Left forelimb (tissue), 1 donor: ENCODE measurements at regions not wholly inside any gene's neighbourhood (a gene's known extent, or its start where the extent isn't known, plus 50 kb on each side); places are given as distances from the start of the nearest gene placed in this dataset.

Experiments used
- DNase-seq: peaks from one replicate; pipeline ENCODE4 v3.0.0-alpha.2; 2018; ENCODE audit warnings: low spot score

DNA sequence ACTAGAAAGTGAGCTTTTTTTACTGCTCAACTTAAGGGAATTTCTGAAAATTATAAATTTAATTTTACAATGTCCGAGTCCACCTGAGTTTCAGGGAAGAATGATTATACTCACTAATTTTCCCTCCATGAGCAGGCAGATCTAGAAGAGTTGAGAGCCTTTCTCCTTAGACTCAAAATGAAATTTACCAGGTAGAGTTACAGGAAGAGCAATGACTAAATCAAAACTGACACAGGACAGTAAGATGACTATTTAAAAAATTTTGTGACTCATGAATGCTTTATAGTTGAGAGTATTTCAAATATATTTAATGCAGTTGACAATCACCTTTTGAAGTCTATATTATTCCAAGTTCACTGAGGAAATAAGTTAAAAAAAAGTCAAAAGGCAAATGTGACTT lies 198.1 kb upstream of the NRSN1 start:
- DNase-seq, result no peak

DNA sequence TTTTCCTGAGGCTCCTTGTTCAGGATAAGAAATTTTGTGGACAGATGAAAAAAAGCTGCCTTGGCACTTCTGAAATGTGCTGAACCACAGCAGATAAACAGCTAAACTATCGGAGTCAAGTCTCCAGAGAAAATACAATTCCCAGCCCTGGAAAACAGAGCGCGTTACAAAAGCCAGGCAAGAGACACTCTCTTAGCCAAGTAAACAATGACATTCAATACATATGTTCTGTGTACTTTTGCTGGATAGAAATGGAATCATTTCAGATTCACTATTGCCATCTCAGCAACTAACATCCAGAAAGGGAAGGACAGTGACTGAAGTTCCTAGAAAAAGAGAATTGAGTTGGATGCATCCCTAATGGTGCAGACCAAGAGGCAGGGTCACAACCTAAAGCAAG lies 196.8 kb upstream of the NRSN1 start:
- no peak for DNase-seq

DNA sequence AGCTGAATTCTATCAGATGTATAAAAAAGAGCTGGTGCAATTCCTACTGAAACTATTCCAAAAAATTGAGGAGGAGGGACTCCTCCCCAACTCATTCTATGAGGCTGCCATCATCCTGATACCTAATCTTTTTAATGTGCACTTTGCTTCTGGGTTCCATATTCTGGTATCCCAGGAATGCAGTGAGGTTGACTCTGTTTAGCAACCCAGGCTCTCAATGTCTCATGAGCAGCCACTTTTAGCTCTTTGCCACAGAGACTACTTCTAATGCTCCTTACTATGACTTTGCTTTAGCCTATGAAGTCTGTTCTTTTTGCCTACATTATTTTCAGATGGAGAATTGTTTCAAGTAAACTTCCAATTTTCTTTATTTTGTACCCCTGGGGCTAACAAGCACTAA lies 185.5 kb upstream of the NRSN1 start:
- no peak for DNase-seq

DNA sequence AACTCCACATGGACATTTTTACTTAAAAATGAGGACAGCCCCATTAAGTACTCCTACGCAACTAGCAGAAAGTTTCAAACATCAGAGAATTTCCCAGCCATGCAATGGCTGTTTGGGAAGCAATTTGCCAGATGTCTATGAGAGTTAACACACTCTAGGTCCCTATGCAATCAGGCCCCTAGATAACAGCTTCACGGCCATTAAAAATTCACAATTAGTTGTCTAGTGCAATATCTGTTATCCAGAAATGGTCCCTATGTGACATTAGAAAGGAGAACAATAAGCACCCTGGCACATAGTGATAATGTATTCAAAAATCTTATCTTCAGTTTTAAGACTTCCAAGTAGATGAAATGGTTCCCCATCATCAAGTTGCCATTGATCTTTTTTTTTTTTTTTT lies 174.3 kb upstream of the NRSN1 start:
- DNase-seq, result no peak

DNA sequence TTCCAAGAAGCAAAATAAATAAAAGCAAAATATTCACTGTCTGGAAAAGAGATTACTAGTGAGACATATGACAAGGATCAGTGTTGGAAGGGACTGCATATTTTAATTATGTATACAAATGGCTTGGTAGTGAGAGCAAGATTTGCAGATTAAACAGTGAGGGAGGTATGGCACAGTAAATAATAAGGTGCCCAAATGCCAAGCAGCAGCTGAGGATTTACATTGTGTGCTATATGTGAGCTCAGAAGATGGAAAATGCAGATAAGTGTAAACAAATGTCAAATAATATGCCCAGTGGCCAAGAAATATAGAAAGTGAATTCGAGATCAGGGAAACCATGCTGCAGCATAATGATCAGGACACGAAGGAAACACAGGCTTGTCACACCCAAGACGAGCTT lies 173.8 kb upstream of the NRSN1 start:
- DNase-seq, result no peak

DNA sequence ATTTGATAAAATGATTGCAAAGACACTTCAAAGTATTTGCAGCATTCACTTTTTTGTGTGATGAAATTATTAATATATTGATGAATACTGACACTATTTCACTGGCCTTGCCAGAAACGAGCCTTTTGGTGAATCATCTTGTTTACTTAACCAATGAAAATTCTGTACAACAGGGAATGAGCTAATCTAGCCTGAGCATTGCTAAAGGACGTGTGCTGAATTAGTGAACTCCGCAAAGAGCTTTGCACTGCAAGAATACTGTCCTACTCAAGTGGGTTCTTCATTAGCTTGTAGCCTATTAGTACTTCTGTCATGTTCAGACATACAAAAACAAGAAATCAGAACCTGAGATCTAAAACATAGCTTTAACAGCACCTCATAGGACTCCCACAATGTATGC lies 172.0 kb upstream of the NRSN1 start:
- no peak for DNase-seq

DNA sequence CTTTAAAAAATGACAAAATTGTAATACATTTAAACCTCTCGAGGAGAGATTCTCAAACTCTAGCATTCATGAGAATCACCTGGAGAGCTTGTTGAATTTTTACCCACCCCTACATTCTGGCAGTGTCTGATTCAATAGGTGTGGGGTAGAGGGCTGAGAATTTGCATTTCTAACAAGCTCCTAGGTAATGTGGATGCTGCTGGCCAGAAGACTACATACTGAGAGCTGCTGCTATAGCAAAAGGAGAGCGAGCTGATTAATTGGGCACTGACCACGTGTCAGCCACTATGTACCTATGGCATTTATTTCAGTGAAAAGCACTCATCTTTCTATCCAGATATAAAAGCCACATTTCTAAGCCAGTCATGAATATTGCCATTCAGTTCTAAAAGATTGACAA lies 169.0 kb upstream of the NRSN1 start:
- DNase-seq, result no peak

DNA sequence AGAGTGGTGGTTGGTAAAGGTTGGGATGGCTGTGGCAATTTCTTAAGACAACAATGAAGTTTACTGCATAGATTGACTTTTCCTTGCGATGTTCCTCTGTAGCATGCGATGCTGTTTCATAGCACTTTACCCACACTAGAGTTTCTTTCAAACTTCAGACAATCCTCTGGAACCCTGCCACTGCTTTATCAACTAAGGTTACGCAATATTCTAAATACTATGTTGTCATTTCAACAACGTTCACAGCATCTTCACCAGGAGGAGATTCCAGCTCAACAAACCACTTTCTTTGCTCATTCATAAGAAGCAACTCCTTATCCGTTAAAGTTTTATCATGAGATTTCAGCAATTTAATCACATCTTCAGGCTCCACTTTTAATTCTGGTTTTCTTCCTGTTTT lies 161.2 kb upstream of the NRSN1 start:
- DNase-seq, result no peak

DNA sequence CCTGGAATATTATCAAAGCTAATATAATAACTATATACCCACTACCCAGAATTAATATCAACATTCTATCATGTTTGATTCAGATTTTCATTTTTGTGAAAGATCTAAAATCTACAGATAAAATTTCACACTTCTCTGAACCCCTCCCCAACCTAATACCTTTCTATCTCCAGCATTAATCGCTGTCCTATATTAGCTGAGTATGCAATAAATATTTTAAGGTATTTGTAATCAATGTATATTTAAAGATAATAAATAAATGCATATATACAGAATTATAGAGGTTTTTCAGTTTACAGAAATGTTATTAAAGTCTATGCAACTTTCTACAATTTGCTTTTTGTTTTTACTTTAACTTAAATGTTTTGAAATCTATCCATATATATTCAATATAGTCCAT lies 156.7 kb upstream of the NRSN1 start:
- DNase-seq, result no peak

DNA sequence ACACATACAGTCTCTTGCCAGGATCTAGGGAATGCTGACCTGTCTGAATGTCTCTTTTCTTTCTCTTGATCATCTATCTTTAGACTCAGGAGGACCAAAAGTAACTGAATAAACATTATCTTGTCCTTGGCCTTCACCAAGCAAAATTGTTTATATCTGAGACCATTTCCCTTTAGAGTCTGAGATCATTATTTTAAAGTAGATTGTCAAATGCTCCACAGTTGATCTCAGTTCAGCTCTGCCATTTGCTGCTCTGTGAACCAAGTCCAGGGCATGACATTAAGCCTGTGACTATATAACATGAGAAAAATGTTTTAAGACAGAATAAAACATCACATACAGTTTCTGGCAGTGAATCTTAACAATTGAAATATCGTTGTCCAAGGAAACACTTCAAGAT lies 148.3 kb upstream of the NRSN1 start:
- DNase-seq, result no peak

DNA sequence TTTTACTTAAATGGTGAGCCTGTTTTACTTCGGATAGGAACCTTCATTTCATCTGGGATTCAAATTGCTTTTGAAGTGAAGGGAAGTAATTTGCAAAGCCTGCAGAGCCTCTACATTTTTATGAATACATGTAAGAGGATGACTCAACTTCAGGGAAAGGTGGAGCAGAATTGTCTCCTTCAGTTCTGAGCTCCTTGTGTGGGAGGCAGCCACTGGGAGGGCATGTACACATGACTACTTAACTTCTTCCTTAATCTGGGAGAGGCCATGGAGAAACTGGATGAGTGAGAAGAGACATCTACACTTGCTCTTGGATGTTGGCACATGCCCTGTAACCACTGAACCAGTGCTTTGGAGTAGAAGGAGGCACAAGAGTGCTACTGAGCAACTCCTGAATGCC lies 145.1 kb upstream of the NRSN1 start:
- DNase-seq, result no peak

DNA sequence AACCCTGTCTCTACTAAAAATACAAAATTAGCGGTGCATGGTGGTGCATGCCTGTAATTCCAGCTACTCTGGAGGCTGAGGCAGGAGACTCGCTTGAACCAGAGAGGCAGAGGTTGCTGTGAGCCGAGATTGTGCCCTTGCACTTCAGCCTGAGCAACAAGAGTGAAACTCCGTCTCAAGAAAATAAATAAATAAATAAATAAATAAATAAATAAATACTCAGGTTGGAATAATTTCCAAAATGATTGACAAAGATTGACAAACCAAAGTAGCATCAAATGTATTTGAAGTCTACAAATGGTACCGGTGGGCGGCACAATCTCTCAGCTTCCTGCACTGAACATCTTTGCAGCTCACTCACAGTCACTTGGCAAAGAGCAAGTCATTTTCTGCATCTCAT lies 144.1 kb upstream of the NRSN1 start:
- no peak for DNase-seq

DNA sequence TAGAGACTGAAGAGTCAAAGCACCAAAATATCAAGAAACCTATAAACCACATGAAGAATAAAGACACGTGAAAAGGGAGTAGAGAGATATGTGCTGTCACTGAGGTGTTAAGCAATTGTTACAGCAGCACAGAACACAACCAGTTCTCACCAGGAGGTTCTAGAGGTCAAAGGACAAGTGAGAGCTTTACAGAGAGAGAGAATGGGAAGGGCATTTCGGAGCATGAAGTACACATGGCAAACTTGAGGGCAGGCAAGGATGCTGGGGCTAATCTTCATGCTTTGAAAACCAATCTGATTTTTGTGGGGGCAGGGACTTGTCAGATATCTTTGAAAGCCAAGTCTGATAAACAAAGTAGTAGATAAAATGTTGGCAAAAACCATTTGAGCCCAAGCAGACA lies 142.3 kb upstream of the NRSN1 start:
- no peak for DNase-seq

DNA sequence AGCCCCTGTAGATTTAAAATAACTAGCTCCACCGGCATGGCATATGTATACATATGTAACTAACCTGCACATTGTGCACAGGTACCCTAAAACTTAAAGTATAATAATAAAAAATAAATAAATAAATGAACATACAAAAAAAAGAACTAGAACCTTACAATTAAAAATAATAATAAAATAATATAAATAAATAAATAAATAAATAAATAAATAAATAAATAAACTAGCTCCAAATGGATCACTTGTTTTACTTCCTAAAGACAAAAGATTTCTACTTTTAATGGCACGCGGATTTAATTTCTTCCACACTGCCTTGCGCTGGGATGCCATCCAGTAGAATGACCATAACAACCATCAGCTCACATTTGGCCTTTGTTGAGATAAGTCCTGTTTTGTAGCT lies 141.0 kb upstream of the NRSN1 start:
- DNase-seq, result no peak

DNA sequence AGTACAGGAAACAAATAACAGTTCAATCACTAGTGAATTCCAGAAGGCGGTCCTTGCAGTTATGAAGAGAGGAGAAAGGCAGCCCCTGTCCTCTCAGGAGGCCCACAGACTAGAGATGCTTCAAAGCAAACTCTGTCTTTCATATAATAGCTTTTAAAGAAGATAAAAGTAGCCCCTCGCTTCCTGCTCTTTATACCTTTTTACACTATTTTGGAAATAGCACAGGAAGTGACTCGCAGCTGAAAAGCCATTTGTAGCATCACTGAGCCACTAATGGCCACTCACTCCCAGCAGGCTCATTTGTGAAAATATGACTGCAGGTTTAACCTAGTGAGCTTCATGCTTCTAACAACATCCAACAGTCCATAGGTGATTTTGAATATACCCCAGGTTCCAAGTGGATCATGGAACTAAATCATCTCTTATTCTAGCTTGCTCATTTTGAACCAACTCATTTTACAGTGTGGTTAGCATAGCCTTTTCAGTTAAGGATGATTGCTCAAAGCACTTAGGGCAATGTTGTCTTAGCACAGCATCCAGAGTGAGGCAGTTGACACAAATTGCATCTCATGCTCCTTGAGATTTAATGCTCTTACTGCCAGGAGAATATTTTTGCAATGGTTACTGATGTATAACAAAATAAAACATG lies 136.0 kb upstream of the NRSN1 start:
- no peak for DNase-seq

DNA sequence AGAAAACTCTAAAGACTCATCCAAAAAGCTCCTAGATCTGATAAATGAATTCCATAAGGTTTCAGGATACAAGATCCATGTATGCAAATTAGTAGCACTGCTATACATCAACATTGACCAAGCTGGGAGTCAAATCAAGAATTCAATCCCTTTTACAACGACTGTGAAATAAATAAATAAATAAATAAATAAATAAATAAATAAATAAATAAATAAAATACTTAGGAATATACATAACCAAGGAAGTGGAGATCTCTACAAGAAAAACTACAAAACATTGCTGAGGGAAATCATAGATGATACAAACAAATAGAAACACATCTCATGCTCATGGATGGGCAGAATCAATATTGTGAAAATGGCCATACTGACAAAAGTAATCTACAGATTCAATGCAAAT lies 132.0 kb upstream of the NRSN1 start:
- no peak for DNase-seq

DNA sequence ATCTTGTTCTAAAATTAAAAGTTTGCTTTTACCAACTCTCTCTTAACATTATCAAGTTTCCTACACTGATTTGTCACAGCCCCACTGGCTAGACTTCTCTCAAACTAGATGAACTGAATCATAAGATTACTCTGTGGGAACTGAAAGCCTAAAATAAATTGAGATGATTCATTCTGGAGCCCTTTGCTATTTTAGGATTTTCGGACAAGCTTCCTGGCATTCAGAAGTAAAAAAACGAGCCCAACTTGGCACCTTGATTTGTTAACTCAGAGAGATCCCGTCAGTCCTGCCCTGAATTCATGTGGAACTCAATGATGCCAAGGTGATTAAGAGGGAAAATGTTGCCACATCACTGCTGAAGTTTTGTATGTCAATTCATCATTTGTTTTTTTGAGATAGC lies 122.0 kb upstream of the NRSN1 start:
- no peak for DNase-seq

DNA sequence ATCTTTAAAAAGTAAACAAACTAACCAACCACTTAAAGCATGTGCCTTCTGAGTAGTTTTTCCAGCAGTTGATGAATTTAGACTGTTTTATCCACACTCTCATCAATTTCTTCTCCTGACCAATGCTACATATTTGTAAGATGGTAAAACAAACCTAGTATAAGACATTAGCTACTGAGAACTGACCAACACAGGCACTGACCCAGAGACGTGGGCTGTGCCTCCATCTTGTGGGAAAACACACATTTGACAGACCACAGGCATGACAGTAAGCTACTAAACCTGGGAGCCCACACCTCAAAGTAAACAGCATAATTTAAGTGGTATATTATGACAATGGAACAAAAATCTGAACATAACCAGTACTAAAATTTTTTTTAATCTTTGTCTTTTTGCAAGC lies 121.4 kb upstream of the NRSN1 start:
- DNase-seq, result no peak

DNA sequence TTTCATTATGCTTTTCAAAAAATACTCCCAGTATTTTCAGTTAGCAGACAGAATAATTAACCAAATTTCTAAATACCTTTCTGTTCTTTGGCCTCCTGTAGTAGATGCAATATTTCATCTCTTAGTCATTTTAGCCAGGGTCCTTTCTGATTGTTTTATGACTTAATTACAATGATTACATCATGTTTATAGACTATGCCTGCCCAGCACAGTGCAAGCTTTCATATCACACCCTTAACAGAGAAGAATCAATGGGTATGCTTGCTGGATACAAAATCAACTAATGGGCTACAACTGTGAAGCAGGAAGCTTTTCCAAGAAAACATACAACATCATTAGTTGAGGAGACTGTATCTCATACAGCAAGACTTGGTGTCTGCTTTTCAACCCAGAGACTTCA lies 119.8 kb upstream of the NRSN1 start:
- no peak for DNase-seq

DNA sequence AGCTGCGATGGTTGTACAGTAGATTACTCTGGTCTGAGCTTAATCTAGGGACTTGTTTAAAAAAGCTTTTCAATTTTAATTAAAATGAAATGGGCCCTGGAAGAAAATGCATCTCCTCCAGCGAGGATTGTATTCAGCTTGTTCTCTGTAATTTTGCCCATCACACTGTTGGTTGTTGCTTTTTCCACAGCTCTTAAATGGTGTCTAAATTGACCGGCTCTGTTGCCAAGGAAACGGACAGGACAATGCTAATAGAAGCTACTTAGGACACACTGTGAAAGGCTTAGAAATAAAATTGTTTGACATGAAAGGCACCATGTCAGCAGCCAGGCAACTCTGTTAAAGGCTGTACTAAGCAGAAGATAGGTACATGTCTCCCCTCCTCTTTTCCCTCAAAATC lies 116.7 kb upstream of the NRSN1 start:
- no peak for DNase-seq

DNA sequence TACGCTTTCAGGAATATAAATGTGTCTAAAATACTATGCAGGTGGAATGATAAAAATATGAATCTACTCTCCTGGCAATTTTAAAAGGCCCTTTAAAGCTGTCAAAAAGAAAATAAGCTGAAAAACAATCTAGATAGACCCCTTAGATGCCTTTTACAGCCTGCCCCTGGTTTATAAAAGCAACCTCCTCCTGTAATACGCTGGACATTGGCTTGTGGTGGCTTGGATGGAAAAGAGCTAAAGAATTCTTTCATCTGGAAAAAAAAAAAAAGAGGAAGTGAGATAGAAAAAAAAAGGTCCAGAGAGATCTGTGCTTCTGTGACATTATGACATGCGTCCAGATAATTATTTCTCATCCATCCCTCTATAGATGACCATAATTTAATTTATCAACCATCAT lies 115.9 kb upstream of the NRSN1 start:
- no peak for DNase-seq

DNA sequence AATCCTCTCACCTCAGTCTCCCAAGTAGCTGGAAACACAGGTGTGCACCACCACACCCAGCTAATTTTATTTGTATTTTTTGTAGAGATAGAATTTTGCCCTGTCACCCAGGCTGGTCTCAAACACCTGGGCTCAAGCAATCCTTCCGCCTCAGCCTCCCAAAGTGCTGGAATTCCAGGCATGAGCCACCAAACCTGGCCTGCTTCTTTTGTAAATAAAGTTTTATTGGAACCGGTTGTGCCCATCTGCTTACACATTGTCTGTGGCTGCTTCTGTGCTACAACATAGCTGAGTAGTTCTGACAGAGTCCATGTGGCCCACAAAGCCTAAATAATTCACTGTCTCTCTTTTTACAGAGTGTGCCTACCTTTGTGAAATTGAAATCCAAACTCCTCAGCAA lies 109.7 kb upstream of the NRSN1 start:
- DNase-seq, result no peak

DNA sequence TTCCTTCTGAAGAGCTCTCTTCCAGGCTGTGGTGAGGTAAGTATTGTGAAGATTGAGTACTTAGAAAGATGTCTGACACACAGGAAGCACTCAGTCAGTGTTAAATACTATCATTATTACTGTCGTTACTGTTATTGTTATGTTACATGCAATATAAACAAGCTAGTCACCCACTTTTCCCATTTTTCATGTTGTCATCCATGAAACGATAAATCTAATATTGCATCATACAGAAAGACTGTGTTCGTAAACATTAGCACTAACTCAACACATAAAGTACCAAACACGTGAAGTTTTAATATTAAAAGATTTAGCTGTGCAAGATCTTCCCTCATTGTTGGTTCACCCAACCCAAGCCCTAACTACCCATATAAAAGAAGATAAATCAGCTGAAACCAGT lies 109.2 kb upstream of the NRSN1 start:
- DNase-seq, result no peak

DNA sequence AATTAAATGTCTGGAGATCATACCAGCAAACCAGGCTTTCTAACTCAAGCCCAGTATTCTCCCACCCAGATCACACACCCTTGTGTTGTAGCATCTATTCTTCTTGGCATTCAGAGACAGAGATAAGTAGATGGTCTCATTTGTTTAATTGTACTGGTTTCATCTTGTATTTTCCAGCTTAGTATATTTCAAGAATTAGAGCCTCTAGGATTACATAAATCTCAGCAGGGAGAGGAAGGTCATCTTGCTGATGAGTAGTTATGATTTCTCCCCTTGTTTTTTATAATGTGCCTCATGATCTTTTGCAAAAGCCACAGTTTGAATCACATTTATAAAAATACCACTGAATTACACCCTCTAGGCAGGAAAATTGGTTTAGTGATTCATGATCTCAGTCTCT lies 106.6 kb upstream of the NRSN1 start:
- no peak for DNase-seq

DNA sequence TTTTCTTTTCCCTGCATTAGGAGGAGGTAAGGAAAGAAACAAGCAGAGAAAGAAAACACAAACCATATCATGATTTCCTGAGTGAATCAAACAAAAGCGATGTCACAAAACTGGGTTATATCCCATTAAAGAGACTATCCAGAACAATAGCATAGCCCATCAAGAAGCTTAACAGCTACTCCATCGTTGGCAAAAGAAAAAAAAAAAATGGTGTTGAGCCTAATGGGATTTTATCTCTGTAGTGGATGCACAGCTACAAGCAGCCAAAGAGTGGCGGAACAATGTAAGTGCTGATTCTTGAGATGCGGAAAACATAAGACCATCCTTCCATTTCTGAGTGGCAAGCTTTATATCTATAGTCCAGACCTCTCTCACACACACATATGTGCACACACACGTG lies 106.2 kb upstream of the NRSN1 start:
- DNase-seq, result no peak
